GM19035 (cell line): ENCODE measurements at regions not wholly inside any gene's neighbourhood (a gene's known extent, or its start where the extent isn't known, plus 50 kb on each side); places are given as distances from the start of the nearest gene placed in this dataset.
"Not testable (repeated sequence)": the region's sequence is repeated elsewhere in the genome, so short reads cannot be mapped to it uniquely, and the experiment has no call there.

Experiments
- ATAC-seq: cut with Tn5 transposase; IDR thresholded peaks from one replicate; pipeline ENCODE4 v1.9.1; 2021; ENCODE audit not compliant: unreplicated experiment

GRCh38 chr5:159581502-159582249 lies 251.4 kb upstream of the IL12B start:
- ATAC-seq: no peak

GRCh38 chr5:159582756-159583541 lies 252.7 kb upstream of the IL12B start:
- no peak for ATAC-seq

- no peak for ATAC-seq
These were observed 256.6 kb upstream of the IL12B start for GRCh38 chr5:159586921-159587320.

- ATAC-seq: no peak
These were observed 258.7 kb upstream of the IL12B start for GRCh38 chr5:159588941-159589340.

GRCh38 chr5:159593518-159594073 lies 263.3 kb upstream of the IL12B start:
- no peak for ATAC-seq

- not testable (repeated sequence) for ATAC-seq
These were observed 265.3 kb upstream of the IL12B start for GRCh38 chr5:159595561-159595960.

GRCh38 chr5:159601216-159601615 lies 270.9 kb upstream of the IL12B start:
- no peak for ATAC-seq

- no peak for ATAC-seq
These were observed 272.1 kb upstream of the IL12B start for GRCh38 chr5:159602434-159602833.

GRCh38 chr5:159605585-159605984 lies 275.3 kb upstream of the IL12B start:
- ATAC-seq: no peak

GRCh38 chr5:159609359-159609758 lies 279.1 kb upstream of the IL12B start:
- ATAC-seq: no peak

GRCh38 chr5:159610966-159611579 lies 280.8 kb upstream of the IL12B start:
- no peak for ATAC-seq

GRCh38 chr5:159616952-159617351 lies 286.7 kb upstream of the IL12B start:
- no peak for ATAC-seq

- ATAC-seq: no peak
These were observed 289.5 kb upstream of the IL12B start for GRCh38 chr5:159619826-159620225.

GRCh38 chr5:159620853-159621540 lies 290.7 kb upstream of the IL12B start:
- ATAC-seq: no peak

GRCh38 chr5:159628703-159629102 lies 287.6 kb upstream of the ADRA1B start:
- ATAC-seq: no peak

- ATAC-seq: no peak
These were observed 287.1 kb upstream of the ADRA1B start for GRCh38 chr5:159629158-159629557.

- no peak for ATAC-seq
These were observed 285.7 kb upstream of the ADRA1B start for GRCh38 chr5:159630545-159630944.

- no peak for ATAC-seq
These were observed 285.3 kb upstream of the ADRA1B start for GRCh38 chr5:159631001-159631400.

GRCh38 chr5:159632866-159633265 lies 283.4 kb upstream of the ADRA1B start:
- ATAC-seq: no peak

- ATAC-seq: no peak
These were observed 277.8 kb upstream of the ADRA1B start for GRCh38 chr5:159638481-159638880.

- no peak for ATAC-seq
These were observed 277.2 kb upstream of the ADRA1B start for GRCh38 chr5:159638954-159639559.
